CD4-positive, alpha-beta T cell treated with Interleukin-4 for 4 hours (primary cell): ENCODE measurements at regions not wholly inside any gene's neighbourhood (a gene's known extent, or its start where the extent isn't known, plus 50 kb on each side); places are given as distances from the start of the nearest gene placed in this dataset.
"Not testable (repeated sequence)": the region's sequence is repeated elsewhere in the genome, so short reads cannot be mapped to it uniquely, and the experiment has no call there.

ENCODE experiments used
- DNase-seq: peaks from one replicate; pipeline ENCODE4 v3.0.0-alpha.2; 2020

DNA sequence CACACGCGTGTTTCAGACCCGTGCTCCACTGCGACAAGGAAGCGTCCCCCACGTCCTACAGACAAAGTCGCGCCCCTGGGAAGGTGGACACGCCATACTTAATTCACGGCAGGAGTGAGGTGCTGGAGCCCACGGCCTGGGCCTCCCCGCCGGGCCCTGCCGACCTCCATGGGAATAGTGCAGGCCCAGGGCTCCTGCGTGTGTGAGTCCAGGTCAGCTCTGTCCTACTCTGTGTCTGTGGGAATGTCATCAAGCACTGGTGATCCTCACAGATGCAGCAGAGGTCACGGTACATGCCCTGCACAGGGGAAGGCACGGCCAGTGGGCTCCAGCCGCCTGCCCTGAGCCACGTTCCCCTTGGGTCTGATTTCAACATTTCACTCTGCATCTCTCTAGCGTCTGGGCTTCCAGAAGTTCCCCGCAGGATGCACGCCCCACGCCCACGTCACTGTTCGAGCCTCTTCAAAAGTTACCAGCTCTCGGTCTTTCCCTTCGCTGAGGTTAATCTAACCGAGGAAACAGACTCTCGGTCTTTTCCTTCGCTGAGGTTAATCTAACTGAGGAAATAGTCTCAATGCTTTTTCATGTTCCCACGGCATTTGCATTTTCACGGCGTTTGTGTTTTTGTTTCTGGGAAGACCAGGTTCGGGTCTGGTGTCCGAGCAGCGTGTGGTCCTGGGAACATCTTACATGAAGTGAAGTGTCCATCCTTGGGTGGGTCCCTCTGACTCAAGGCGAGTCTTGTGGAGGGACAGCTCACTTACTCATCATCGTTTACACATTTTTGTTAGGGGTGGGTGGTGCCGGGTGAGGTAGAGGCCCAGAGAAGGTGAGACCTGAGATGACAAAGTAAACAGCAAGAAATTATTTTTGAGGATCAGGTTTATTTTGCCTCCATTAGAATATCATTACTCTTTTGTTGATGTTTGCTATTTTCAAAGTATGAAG, 157.3 kb upstream of the ALKAL2 start:
- no peak for DNase-seq

GRCh38 chr2:443741-444140, 155.8 kb upstream of the ALKAL2 start:
- no peak for DNase-seq

GRCh38 chr2:443216-443615, 155.3 kb upstream of the ALKAL2 start:
- no peak for DNase-seq

DNA sequence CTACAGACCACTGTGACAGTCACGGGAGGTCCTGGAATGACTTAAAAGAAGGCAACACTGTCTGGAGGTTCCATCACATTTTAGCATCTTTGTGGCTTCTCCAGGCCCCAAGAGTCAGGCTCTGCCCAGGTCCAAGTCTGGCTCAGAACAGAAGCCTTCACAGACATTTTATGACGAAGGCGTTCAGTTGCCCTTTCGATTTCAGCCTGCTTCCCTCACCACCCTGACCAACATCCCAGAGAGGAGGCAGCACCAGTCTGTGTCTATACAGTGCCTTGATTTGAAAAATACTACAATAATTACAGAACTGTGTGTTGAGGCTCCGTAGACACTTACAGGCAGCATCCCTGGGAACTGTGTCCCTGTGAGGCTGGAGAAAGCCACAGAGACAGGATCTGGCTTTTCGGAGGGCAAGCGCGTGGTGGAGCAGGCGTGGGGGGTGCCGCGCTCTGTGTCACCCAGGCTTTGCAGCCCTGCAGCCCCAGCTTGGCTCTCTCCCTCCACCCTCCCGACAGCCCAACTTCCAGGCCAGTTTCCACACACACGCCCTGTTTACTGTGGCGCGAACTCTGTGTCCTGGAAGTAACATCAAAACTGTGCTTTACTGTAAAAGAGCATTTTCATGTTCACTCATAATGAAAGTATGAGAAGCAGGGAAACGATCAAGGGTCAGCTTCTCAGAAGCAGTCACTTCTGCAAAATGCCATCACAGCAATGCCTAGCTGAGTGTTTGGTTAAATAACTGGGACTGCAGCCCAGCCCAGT, 153.5 kb upstream of the ALKAL2 start:
- no peak for DNase-seq

DNA sequence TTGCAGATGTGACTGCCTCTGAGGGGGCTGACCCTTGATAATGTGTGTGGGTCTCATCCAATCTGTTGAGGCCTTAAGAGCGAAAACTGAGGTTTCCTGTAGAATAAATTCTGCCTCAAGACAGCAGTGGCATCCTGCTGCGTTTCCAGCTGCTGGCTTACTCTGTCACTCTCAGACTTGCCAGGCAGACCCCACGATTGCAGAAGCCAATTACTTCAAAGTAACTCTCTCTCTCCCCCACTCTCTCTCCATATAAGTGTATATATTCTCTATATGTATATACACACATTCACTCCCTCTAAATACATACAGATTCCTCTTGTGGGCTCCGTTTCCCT, 152.5 kb upstream of the ALKAL2 start:
- no peak for DNase-seq

DNA sequence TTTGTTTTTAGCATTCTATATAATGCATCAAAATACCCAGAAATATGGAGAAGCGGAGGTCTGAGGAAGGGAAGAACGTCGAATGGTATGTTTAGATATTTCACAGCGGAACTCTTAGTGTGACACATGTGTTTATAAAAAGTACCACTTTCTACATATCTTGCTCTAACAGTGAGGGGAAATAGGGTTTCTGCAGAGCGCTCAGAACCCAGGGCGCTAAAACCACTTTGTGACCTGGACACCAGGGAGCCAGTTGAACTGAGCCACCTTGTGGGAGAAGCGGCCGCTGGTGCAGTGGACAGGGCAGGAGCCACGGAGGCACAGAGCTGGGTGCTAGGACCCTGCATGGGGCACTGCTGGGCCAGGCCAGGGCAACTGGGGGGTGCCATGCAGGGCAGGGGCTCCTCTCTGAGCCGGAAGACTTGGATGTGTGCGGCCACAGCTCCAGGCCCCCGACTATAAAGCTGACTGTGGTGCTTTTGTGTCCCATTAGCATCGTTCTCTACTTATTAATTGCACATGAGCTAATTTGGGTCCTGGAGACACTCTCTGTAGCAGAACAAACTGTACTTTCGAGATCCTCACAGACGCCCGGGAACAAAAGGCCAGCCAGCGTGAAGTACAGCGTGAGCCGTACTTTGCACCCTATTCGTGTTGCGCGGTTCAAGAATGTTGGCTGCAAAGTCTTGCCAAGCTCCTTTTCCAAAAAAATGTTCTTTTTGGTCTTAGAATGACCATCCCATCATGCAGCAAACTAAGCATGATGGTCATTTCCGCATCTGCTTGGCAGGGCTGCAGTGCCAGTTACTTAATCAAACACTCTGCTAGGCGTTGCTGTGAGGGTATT, 151.9 kb upstream of the ALKAL2 start:
- no peak for DNase-seq

GRCh38 chr2:439077-439476, 151.2 kb upstream of the ALKAL2 start:
- no peak for DNase-seq

DNA sequence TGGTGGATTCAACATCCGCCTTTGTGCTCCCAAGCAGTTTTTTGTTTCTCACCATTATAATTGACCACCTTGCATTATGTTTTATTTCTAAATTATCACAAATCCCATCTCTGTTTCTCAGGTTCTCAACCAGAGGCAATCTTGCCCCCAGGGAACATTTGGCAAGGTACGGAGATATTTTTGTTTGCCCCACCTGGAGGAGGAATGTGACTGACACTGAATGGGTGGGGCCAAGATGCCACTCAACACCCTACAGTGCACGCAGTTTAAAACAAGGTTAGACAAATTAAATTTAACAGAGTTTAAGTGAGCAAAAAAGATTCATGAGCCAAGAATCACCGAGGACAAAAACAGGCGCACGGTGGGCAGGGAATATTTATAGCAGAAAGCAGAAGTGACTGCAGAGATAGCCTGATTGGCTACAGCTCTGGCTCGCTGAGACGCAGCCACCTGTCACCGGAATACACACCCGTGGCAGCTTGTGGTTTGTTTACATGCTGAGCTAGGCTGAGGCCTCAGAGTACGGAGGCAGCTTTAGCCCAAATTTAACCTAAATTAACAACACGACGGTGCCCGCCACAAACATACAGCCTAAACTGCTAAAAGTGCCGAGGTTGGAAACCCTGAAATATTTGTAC, 150.0 kb upstream of the ALKAL2 start:
- DNase-seq = peak; percentile 83

GRCh38 chr2:437180-437579, 149.3 kb upstream of the ALKAL2 start:
- no peak for DNase-seq

GRCh38 chr2:436205-436604, 148.3 kb upstream of the ALKAL2 start:
- no peak for DNase-seq

GRCh38 chr2:434625-435024, 146.7 kb upstream of the ALKAL2 start:
- no peak for DNase-seq

DNA sequence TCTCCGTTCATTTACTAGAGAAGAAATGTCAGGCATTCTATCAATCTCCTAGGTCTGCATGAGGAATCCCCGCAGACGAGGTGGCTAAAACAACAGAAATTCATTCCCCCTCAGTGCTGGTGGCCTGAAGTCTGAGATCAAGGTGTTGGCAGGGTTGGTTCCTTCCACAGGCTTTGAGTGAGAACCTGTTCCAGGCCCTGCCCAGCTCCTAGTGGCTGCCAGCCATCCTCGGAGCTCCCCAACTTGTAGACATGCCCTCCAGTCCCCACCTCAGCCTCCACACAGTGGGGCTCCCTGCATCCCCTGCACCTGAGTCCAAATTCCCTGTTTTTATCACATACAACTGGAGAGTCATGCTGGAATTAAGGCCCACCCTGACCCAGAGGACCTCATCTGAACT, 145.3 kb upstream of the ALKAL2 start:
- no peak for DNase-seq

DNA sequence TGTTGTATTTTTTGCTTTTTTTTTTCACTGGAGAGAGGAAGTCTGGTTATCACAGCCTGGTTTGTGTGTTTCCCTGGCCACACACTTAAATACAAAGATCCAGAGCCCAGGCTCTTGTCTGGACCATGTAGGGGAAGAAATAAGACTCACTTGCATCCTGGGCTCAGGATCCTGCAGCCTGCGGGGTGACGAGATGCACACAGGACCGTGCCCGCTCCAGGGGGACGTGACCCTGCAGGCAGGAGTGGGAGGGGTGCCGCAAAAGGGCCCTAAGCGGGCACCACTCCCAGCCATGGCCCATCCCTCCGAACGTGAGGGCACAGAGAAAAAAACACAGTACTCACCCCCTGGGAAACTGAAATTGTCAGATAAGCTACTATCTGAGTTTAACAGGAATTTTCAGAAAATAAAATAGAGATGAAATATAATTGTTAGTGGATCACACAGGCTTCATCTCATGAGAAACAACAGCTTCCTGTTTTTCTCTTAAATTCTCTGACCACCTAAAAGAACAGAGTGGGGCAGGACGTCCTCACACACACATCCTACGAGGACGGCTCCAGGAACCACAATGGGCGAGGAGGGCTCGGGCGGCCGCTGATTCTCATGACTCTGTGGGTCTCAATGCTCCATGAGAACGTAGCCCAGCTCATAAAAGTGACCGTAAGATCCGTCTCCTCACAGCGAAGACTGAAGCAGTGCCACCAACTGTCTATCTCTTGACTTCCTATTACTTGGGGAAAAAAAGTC, 142.6 kb upstream of the ALKAL2 start:
- DNase-seq = no peak

GRCh38 chr2:429575-430254, 141.8 kb upstream of the ALKAL2 start:
- peak; percentile 23 for DNase-seq

DNA sequence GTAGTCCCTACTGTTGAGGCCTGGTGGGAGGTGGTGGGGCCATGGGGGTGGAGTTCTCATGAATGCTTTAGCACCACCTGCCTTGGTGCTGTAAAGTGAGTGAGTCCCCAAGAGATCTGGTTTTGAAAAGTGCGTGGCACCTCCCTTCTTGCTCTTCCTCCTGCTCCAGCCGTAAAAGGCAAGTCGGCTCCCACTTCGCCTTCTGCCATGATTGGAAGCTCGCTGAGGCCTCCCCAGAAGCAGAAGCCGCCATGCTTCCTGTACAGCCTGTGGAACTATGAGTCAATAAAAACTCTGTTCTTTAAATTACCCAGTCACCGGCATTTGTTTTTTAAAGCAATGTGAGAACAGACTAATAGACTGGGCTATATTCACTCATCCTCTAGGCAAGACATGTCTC, 141.3 kb upstream of the ALKAL2 start:
- no peak for DNase-seq

DNA sequence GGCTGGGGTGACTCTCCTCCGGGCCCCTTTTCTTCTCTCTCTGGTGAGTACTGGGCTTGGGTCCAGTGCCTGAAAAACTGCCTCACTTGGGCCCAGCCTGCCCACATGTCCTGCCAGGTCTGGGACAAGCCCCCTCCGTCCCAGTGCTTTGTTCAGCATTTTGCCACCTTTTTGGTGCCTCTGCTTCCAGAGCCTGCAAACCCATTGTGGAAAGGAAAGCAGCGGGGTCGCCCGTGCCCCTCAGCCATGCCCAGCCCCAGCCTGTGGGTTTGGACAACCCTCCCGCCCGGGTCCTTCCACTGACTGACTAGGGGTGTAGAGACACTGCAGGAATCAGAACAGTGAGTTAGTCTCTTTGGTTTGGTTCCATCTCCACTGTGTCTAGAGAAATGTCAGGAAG, 140.7 kb upstream of the ALKAL2 start:
- no peak for DNase-seq

DNA sequence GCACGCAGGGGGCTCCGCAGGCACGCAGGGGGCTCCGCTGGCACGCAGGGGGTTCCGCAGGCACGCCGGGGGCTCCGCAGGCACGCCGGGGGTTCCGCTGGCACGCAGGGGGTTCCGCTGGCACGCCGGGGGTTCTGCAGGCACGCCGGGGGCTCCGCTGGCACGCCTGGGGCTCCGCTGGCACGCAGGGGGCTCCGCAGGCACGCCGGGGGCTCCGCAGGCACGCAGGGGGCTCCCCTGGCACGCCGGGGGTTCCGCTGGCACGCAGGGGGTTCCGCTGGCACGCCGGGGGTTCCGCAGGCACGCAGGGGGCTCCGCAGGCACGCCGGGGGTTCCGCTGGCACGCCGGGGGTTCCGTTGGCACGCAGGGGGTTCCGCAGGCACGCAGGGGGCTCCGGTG, 138.8 kb upstream of the ALKAL2 start:
- not testable (repeated sequence) for DNase-seq

- no peak for DNase-seq
These were observed 138.1 kb upstream of the ALKAL2 start for GRCh38 chr2:425947-426346.

GRCh38 chr2:425243-425642, 137.4 kb upstream of the ALKAL2 start:
- no peak for DNase-seq

DNA sequence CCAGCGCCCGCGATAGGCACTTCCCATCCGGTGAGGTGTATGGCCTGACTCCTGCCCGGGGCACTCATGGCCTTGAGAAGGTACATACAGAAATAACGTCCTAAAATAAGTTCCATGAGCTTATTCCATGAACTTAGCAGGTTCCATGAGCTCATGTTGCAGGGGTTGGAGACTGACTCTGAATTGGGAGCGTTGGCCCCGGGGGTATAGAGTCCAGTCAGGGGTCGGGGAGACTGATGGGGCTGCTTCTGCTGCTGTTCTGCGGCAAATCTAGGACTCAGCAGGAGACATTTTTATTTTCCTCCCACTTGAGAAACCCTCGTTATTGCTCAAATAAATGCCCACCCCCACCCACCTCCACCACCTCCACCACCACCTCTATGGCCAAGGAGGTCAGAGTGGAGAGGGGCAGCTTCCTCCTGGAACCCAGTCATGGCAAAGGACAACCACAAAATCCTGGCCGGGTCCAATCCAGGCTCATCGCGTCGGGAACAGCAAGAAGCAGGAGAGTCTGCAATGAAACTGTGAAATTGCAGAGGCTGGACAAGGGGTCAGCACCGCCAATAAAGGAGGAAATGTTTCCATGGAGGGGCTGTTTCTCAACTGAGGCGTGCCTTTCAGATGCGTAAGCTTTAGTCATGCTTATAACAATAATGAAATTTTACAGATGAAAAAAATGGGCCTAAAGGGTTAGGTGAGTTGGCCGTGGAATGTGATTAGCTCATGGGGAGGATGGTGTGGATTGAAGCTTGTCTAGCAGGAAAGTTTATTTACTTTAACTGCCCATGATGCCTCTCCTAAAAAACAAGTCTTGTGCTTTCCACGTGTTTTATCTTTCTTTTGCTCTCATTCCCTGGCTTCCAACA, 136.6 kb upstream of the ALKAL2 start:
- DNase-seq = no peak
